ENCODE measurements at regions not wholly inside any gene's neighbourhood (a gene's known extent, or its start where the extent isn't known, plus 50 kb on each side); places are given as distances from the start of the nearest gene placed in this dataset.

- Histone ChIP-seq H3K56ac (ENCODE audit: insufficient read length, low read depth, low read length) (no peak overlapping the region), H4K5ac (ENCODE audit: insufficient read length, low read depth, low read length) (no peak overlapping the region), H3K27me3 (ENCODE audit: insufficient read depth, low read length) (no peaks in the 10 kb centered on the region), H4K91ac (ENCODE audit: insufficient read length, low read depth, low read length) (no peak overlapping the region), H2BK20ac (ENCODE audit: low read depth, low read length, poor library complexity, severe bottlenecking) (no peak overlapping the region), H3K27ac (ENCODE audit: insufficient read length, low read depth, low read length) (no peak overlapping the region), H3K4me1 (ENCODE audit: insufficient read depth, low read length) (no peaks in the 10 kb centered on the region), H4K8ac (replicated peaks; ENCODE audit: insufficient read length, low read depth, low read length) (no peak overlapping the region), H3K79me2 (ENCODE audit: insufficient read depth, low read length) (no peaks in the 10 kb centered on the region), H3K4me2 (ENCODE audit: insufficient read depth, insufficient read length, low read length) (no peak overlapping the region), H2BK120ac (ENCODE audit: low read depth, low read length, poor library complexity, severe bottlenecking) (no peak overlapping the region), H3K14ac (ENCODE audit: insufficient read depth, low read length) (0 out of 2 replicates have a peak overlapping the region, but pooled peaks have one; percentile 66), H3K23ac (ENCODE audit: insufficient read length, low read depth, low read length) (no peak overlapping the region), H2BK5ac (ENCODE audit: insufficient read length, low read length) (no peak overlapping the region), H2BK12ac (ENCODE audit: insufficient read length, low read depth, low read length) (no peak overlapping the region), H2AK5ac (ENCODE audit: insufficient read length, low read length) (no peak overlapping the region), H3K9ac (ENCODE audit: extremely low read depth, insufficient read length, low read length) (no peak overlapping the region), H3K9me3 (ENCODE audit: control insufficient read depth, low read depth, low read length) (no peaks in the 10 kb centered on the region), H3T11ph (ENCODE audit: low read length) (no peak overlapping the region), H2BK15ac (ENCODE audit: low read depth, low read length) (no peak overlapping the region), H3K79me1 (ENCODE audit: insufficient read depth, low read depth, low read length, poor library complexity, severe bottlenecking) (no peaks in the 10 kb centered on the region), H4K20me1 (ENCODE audit: control insufficient read depth, insufficient read depth, insufficient read length) (no peaks in the 10 kb centered on the region), H3K23me2 (ENCODE audit: insufficient read length, low read depth, low read length, poor library complexity, severe bottlenecking) (no peaks in the 10 kb centered on the region), H2AFZ (ENCODE audit: low read length) (no peak overlapping the region), H3K4ac (ENCODE audit: low read depth, low read length) (no peak overlapping the region), H3K18ac (ENCODE audit: insufficient read length, low read depth, low read length) (no peak overlapping the region)
- Mint-ChIP-seq H3K36me3 (ENCODE audit: insufficient read depth in 1 of 3, low read depth in 3 of 3) (no peaks in the 10 kb centered on the region; a peak in 1 of 7 replicates), H3K4me1 (peaks cover 5 to 6% of the 10 kb centered on the region in 2 experiments; a peak in 3 of 4 replicates), H3K27me3 (ENCODE audit: low read depth) (no peaks in the 10 kb centered on the region), H3K4me3 (no peak overlapping the region), H3K9me3 (peaks cover 2 to 7% of the 10 kb centered on the region in 2 experiments; a peak in 1 of 5 replicates), H3K27ac (no peak overlapping the region; a peak in 1 of 7 replicates)
- no peak for DNase-seq
- no CpG with 5 or more reads among the region's 3 CpGs for WGBS (ENCODE audit: extremely low coverage, insufficient read length, low lambda C conversion rate)
- TF ChIP-seq CTCF (conservative IDR thresholded peaks at IDR 0.05): no peak
These were observed 205.5 kb downstream of the FGF10 start for GRCh38 chr5:44183753-44184152.

All from H9 (cell line).